ENCODE measurements at regions not wholly inside any gene's neighbourhood (a gene's known extent, or its start where the extent isn't known, plus 50 kb on each side); places are given as distances from the start of the nearest gene placed in this dataset.

GRCh38 chr9:117945286-117945685, 241.1 kb downstream of the TLR4 start:
- no peak for DNase-seq

GRCh38 chr9:117951127-117951526, 246.9 kb downstream of the TLR4 start:
- DNase-seq, result no peak

GRCh38 chr9:117952581-117952980, 248.4 kb downstream of the TLR4 start:
- no peak for DNase-seq

GRCh38 chr9:117957267-117957666, 253.1 kb downstream of the TLR4 start:
- no peak for DNase-seq

GRCh38 chr9:117958726-117959125, 254.5 kb downstream of the TLR4 start:
- DNase-seq, result no peak

GRCh38 chr9:117963493-117964090, 259.4 kb downstream of the TLR4 start:
- no peak for DNase-seq

GRCh38 chr9:117970276-117971050, 266.3 kb downstream of the TLR4 start:
- no peak for DNase-seq

- DNase-seq, result no peak
Measured at GRCh38 chr9:117974108-117974507, 269.9 kb downstream of the TLR4 start.

GRCh38 chr9:117979914-117980313, 275.7 kb downstream of the TLR4 start:
- no peak for DNase-seq

- no peak for DNase-seq
Measured at GRCh38 chr9:117987945-117988344, 283.7 kb downstream of the TLR4 start.

- DNase-seq, result no peak
Measured at GRCh38 chr9:117992006-117992405, 287.8 kb downstream of the TLR4 start.

GRCh38 chr9:118000581-118000980, 296.4 kb downstream of the TLR4 start:
- DNase-seq, result no peak

GRCh38 chr9:118003240-118003639, 299.0 kb downstream of the TLR4 start:
- DNase-seq, result no peak

GRCh38 chr9:118008246-118008645, 304.0 kb downstream of the TLR4 start:
- no peak for DNase-seq

GRCh38 chr9:118009614-118010013, 305.4 kb downstream of the TLR4 start:
- DNase-seq, result no peak

- DNase-seq, result no peak
Measured at GRCh38 chr9:118017607-118018122, 313.5 kb downstream of the TLR4 start.

GRCh38 chr9:118023644-118024043, 319.4 kb downstream of the TLR4 start:
- no peak for DNase-seq

- DNase-seq, result no peak
Measured at GRCh38 chr9:118028225-118028624, 324.0 kb downstream of the TLR4 start.

- DNase-seq, result no peak
Measured at GRCh38 chr9:118029425-118029824, 325.2 kb downstream of the TLR4 start.

GRCh38 chr9:118034701-118035100, 330.5 kb downstream of the TLR4 start:
- DNase-seq, result no peak

- DNase-seq, result no peak
Measured at GRCh38 chr9:118038713-118039112, 334.5 kb downstream of the TLR4 start.

GRCh38 chr9:118058227-118058626, 354.0 kb downstream of the TLR4 start:
- no peak for DNase-seq

- no peak for DNase-seq
Measured at GRCh38 chr9:118059484-118060278, 355.5 kb downstream of the TLR4 start.

- no peak for DNase-seq
Measured at GRCh38 chr9:118083161-118083560, 379.0 kb downstream of the TLR4 start.

Data from activated effector memory CD4-positive, alpha-beta T cell treated with Interleukin-2 at 50 U/mL for 16 hours (primary cell).